HUES6 (cell line): ENCODE measurements at regions not wholly inside any gene's neighbourhood (a gene's known extent, or its start where the extent isn't known, plus 50 kb on each side); places are given as distances from the start of the nearest gene placed in this dataset.

Source experiments
- H3K27ac ChIP-seq: 2 replicates; pipeline ENCODE4 v1.7.0; 2013; ENCODE audit warnings: low read depth, mild to moderate bottlenecking, low read length, inconsistent platforms
- H3K27me3 ChIP-seq: 2 replicates; pipeline ENCODE4 v1.6.1; 2013; ENCODE audit warnings: low read length; ENCODE audit not compliant: control insufficient read depth, insufficient read depth
- H3K36me3 ChIP-seq: 2 replicates; pipeline ENCODE4 v1.6.1; 2013; ENCODE audit warnings: low read length; ENCODE audit not compliant: control insufficient read depth, insufficient read depth
- H3K4me1 ChIP-seq: 2 replicates; pipeline ENCODE4 v1.6.1; 2013; ENCODE audit warnings: low read length; ENCODE audit not compliant: control insufficient read depth, insufficient read depth
- H3K4me3 ChIP-seq: 2 replicates; pipeline ENCODE4 v1.5.1; 2013; ENCODE audit warnings: low read depth, low read length
- H3K9ac ChIP-seq: one replicate; pipeline ENCODE4 v1.6.1; 2013; ENCODE audit warnings: mild to moderate bottlenecking, low read length
- H3K9me3 ChIP-seq: 2 replicates; pipeline ENCODE4 v1.6.1; 2013; ENCODE audit warnings: low read depth, low read length; ENCODE audit not compliant: control insufficient read depth, insufficient read depth

DNA sequence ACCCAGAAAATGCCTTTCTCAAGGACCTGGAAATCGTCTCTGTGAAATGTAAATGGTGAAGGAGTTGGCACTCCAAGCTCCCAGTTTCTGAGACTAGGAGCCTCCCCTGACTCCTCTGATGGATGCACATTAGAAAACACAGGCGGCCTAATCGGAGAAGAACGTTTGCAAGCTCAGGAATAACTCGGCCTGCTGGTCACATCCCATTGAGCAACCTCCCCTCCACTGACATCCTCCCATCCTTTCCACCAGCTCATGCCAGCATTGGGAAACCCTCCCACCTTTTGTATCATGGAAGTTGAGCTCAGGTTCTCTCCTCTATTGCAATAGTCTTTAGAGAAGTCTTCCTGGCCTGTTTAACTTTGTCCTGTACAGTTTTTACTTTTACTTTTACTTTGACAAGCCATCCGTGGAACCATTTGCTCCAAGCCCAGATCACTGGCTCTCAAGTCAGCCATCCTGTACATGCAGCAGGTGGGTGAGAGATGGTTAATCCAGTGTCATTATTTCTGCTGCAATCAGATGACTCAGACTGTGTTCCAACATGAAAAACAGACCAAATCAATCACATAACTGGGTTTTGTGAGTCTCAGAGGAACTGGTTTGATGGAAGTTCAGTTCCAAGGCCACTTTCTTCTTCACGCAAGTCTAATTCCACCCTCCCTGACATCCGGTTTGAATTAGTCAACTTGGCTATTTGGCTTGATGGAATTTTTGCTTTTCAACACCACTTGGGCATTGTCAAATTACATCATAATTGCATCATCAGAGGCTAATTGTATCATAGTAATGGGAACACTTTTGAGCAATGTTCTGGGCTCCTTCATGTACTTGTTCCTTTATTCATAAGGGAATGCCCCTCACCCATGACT, 619.4 kb upstream of the CDH4 start:
- H3K27me3 ChIP-seq = no peaks in the 10 kb centered on the region
- H3K4me3 ChIP-seq = no peak overlapping the region
- no peaks in the 10 kb centered on the region for H3K36me3 ChIP-seq
- peaks cover 17% of the 10 kb centered on the region for H3K9me3 ChIP-seq
- no peak overlapping the region for H3K27ac ChIP-seq
- H3K4me1 ChIP-seq = no peaks in the 10 kb centered on the region
- no peak overlapping the region for H3K9ac ChIP-seq

DNA sequence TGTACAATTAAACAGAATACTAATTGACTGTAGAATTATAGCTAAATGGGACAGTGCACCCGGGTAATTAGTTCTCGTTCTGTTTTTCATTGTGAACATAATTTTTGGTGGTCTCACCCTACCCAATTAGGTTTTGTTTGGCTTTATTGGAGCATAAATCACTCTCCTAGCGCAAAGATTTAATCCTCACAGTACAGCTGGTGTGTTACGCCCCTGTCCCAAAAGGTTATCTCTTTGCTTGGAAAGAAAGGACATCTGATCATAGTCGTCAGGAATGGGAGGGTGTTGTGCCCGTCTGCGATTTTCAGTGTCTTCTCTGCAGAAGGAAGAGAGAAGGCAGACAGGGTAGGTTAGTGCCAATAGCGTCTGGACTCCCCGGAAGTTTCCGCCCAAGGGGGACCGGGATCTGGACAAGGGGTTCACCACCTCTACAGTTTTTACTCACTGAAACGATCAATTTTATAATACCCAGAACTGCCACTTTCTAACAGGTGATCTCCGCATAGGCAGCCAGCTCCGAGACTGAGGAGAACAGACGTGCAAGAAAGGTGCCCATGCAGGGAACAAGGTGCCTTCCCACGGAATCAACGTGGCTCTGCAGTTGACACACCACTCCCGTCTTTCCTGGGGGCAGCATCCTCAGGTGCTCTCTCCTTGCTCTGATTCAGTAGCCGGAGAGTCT, 617.4 kb upstream of the CDH4 start:
- no peak overlapping the region for H3K27ac ChIP-seq

DNA sequence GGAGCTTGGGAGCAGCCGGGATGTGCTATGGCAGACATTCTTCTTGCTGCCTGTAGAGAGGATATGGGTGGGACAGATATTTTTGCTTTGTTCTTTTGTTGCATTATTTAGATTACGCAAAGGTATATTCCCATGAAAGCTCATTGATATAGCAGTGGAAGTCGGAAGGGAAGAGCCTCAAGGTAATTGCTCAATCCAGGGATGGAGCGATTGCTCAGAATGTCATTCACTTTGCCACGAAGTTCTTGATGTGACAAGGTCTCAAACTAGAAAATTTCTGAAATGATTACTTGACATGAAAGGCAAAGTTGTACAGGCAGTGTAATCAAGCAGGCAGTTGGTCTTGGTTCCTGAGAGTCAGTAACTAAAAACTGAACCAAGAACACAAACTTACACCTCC, 615.6 kb upstream of the CDH4 start:
- Histone ChIP-seq H3K9me3 (peaks cover 17% of the 10 kb centered on the region), H3K36me3 (no peaks in the 10 kb centered on the region), H3K27me3 (no peaks in the 10 kb centered on the region), H3K27ac (no peak overlapping the region), H3K4me1 (no peaks in the 10 kb centered on the region), H3K4me3 (no peak overlapping the region), H3K9ac (no peak overlapping the region)

More for the DNA sequence above, 617.4 kb upstream of the CDH4 start:
- H3K9me3 ChIP-seq = peaks cover 17% of the 10 kb centered on the region
- H3K36me3 ChIP-seq = no peaks in the 10 kb centered on the region
- no peaks in the 10 kb centered on the region for H3K4me1 ChIP-seq
- H3K9ac ChIP-seq = no peak overlapping the region
- H3K4me3 ChIP-seq = no peak overlapping the region
- no peaks in the 10 kb centered on the region for H3K27me3 ChIP-seq

DNA sequence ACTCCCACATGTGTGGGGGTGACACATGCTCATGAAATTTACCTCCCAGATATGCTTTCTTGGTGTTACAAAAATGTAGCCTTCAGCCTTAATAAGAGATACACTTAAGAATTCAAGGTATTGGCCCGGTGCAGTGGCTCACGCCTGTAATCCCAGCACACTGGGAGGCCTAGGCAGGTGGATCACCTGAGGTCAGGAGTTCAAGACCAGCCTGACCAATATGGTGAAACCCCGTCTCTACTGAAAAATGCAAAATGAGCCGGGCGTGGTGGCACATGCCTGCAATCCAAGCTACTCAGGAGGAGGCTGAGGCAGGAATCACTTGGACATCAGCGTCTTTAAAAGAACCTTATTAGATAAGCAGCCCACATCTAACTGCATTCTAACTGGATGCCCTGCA, 614.3 kb upstream of the CDH4 start:
- H3K9me3 ChIP-seq = peaks cover 17% of the 10 kb centered on the region
- H3K27me3 ChIP-seq = no peaks in the 10 kb centered on the region
- H3K27ac ChIP-seq = no peak overlapping the region
- H3K4me3 ChIP-seq = no peak overlapping the region
- no peaks in the 10 kb centered on the region for H3K36me3 ChIP-seq
- no peaks in the 10 kb centered on the region for H3K4me1 ChIP-seq
- no peak overlapping the region for H3K9ac ChIP-seq

DNA sequence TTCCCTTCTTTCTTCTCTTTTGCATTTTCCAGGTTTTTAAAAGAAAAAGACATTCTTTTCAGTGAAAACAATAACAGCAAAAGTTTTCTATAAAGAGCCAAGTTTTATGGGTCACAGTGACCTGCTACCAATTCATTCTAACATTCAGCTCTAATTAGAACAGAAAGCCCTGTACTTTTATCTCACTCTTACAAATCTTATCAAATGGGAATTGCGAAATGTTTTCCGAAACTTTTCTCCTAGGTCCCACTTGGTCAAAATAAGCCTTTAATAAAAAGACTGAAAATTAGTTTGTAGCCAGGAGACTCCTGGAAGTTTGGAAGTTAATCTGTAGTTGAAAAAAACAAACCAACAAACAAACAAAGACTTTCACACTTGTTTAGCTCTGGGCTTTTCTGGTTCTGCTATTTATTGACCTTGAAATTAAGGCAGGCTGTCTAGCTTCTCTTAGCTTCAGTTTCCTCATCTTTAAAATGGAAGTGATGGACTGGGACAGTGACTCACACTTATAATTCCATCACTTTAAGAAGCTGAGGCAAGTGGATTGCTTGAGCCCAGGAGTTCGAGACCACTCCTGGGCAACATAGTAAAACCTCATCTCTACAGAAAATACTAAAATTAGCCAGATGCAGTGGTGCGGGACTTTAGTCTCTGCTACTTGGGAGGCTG, 613.5 kb upstream of the CDH4 start:
- Histone ChIP-seq H3K27me3 (no peaks in the 10 kb centered on the region), H3K9me3 (peaks cover 17% of the 10 kb centered on the region), H3K27ac (no peak overlapping the region), H3K4me3 (no peak overlapping the region), H3K9ac (no peak overlapping the region), H3K36me3 (no peaks in the 10 kb centered on the region), H3K4me1 (no peaks in the 10 kb centered on the region)

DNA sequence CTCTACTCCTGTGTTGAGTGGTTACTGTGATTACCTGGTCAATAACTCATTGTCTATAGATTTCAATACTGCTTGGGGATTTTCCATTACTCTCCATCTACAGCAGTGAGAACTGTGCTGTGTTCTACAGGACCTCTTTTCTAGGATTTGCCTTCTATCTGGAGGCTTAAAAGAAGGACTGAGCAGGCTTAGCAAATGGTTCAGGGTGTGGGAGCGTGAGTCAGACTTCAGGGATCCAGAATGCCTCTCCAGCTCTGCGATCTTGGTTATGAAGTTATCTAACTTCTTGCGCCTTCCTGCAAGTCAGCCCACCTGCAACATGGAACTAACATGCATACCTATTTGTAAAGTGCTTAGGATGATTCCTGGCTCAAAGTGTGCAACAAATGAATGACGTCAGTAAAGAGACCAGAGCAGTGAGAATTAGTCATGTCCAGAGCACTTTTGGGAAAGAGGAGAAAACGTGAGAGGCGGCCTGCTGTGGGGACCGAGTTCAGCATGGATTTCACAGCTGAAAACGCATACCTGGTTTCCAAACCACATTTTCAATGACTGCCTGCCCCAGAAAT, 610.1 kb upstream of the CDH4 start:
- Histone ChIP-seq H3K9me3 (peaks cover 15% of the 10 kb centered on the region), H3K4me3 (no peak overlapping the region), H3K27me3 (no peaks in the 10 kb centered on the region), H3K27ac (no peak overlapping the region), H3K4me1 (no peaks in the 10 kb centered on the region), H3K9ac (no peak overlapping the region), H3K36me3 (no peaks in the 10 kb centered on the region)

DNA sequence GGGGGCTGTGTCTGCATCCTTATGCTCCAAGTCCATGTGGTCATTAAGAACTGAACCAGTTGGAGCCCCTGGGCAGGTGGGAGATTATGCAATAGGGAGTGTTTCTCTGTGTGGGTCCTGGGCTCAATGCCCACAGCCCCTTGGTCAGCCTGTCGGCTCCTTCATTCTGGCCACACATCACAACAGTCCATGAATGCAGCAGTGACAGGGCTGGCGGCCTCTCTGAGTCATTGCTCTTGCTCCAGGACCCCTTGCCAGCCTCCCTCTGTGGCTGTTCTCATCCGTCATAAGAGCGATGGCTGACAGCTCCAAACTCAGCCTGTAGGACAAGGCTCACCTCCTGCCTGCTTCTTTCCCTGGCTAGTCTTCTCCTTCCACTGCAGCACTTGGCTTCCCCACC, 609.5 kb upstream of the CDH4 start:
- Histone ChIP-seq H3K9ac (no peak overlapping the region), H3K36me3 (no peaks in the 10 kb centered on the region), H3K4me3 (no peak overlapping the region), H3K9me3 (peaks cover 19% of the 10 kb centered on the region), H3K4me1 (no peaks in the 10 kb centered on the region), H3K27ac (no peak overlapping the region), H3K27me3 (no peaks in the 10 kb centered on the region)

DNA sequence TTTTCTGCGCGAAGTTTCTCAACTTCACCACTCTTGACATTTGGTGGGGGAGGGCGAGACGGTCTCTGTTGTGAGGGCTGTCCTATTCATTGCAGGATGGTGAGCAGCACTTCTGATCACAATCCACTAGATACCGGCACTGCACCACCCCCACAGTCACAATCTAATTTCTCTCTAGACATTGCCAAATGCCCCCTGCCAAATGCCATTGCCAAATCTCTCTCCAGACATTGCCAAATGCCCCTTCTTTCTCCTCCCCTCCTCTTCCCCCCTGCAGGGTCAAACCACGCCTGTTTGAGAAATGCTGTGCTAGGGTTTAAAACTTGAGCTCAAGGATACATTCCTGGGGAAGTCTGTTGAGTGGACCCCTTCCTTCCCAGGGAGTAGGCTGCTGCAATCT, 603.5 kb upstream of the CDH4 start:
- Histone ChIP-seq H3K27me3 (no peaks in the 10 kb centered on the region), H3K4me1 (no peaks in the 10 kb centered on the region), H3K4me3 (no peak overlapping the region), H3K9ac (no peak overlapping the region), H3K27ac (no peak overlapping the region), H3K9me3 (peaks cover 20% of the 10 kb centered on the region), H3K36me3 (no peaks in the 10 kb centered on the region)

DNA sequence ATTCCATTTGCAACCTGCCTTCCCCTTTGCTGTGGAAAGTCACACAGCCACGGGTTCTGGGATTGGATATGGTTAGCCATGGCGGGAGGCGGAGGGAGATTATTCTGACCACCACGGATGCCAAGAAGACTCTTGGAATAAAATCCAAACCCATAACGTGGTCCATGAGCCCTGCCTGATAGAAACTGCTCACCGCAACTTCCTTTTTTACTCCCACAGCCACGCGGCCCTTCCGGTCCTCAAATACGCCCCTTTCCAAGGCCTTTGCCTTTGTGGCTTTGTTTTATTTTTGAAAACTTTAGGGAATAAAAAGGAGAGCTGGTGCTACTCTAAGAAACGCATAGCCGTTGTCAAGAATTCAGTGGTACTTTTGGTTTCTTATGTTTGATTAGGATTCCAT, 602.5 kb upstream of the CDH4 start:
- no peaks in the 10 kb centered on the region for H3K36me3 ChIP-seq
- H3K4me3 ChIP-seq = no peak overlapping the region
- peaks cover 26% of the 10 kb centered on the region for H3K9me3 ChIP-seq
- H3K27ac ChIP-seq = no peak overlapping the region
- no peaks in the 10 kb centered on the region for H3K27me3 ChIP-seq
- H3K4me1 ChIP-seq = no peaks in the 10 kb centered on the region
- no peak overlapping the region for H3K9ac ChIP-seq

DNA sequence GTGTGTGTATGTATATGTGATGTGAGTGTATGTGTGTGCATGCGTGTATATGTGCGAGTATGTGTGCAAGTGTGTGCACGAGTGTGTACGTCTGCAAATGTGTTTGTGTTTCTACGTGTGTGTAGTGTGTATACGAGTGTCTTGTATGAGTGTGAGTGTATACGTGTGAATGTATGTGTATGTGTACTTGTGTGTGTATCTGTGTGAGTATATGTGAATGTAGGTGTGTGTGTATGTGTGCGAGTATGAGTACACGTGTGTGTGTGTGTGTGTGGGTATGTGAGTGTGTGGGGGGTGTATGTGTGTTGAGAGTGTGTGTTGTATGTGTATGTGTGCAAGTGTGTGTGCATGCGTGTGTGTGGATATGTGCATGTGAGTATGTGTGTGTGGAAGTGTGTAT, 602.0 kb upstream of the CDH4 start:
- Histone ChIP-seq H3K27ac (no peak overlapping the region), H3K9ac (no peak overlapping the region), H3K9me3 (peaks cover 32% of the 10 kb centered on the region), H3K4me1 (no peaks in the 10 kb centered on the region), H3K4me3 (no peak overlapping the region), H3K36me3 (no peaks in the 10 kb centered on the region), H3K27me3 (no peaks in the 10 kb centered on the region)

DNA sequence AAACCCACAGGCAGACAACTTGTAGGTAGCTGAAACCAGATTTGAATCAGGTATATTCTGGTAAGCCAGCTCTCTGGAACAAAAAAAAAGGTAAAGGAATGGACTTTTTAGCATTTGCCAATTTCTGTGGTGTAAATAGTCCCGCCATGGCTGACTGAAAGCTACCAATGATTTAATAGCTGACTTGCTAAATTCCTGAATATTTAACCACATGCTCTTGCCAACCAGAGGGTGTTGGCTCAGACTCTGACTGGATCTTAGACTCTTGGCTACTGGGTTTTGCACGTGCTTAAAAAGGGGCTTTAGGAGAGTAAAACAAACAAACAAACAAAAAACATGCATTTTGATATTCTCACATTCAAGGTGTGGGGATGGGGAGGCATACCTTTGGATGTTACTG, 600.0 kb upstream of the CDH4 start:
- Histone ChIP-seq H3K9ac (no peak overlapping the region), H3K36me3 (no peaks in the 10 kb centered on the region), H3K27me3 (no peaks in the 10 kb centered on the region), H3K4me1 (no peaks in the 10 kb centered on the region), H3K9me3 (peaks cover 25% of the 10 kb centered on the region), H3K4me3 (no peak overlapping the region), H3K27ac (no peak overlapping the region)
